NCI-H748 (cell line): ENCODE measurements at regions not wholly inside any gene's neighbourhood (a gene's known extent, or its start where the extent isn't known, plus 50 kb on each side); places are given as distances from the start of the nearest gene placed in this dataset.

Experiments
- DNase-seq: peaks from one replicate; lab custom pipeline; 2025; ENCODE audit not compliant: unreplicated experiment; lab: John Stamatoyannopoulos, UW

DNA sequence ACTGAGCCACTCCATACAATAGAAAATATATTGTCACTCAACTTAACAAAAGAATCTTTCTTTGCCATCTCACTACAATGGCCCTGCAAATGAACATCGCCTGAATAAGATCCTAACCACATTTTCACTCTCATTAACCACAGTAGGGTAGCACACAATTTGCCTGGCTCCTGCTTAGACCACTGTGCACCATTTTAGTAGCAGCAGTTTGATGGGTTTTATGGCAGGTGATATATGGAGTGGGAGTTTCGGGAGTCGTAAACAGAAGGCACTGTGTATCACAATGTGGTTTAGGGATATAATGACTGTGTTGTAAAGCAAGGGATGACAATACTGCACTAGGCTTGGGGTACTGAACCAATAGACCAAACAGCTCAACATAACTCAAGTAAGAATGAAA lies 617.4 kb downstream of the BCL11A start:
- peak; percentile 39 for DNase-seq

DNA sequence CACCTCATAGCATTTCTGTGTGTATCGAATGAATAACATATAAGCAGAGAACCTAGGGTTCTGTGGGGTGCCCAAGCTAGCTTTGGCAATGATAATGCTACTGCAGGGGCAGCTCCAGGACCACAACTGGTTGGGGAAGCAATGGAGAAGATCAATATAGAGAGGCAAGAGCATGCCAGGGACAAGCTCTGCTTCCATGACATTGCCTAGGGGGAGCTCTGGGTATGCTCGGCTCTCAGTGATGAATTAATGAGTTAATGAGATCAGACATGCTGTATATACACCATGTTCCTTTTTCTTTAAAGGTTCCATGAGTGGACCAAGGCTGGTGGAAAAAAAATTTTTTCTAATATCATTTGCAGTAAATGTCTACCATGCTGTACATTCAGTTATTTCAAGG lies 618.4 kb downstream of the BCL11A start:
- no peak for DNase-seq

DNA sequence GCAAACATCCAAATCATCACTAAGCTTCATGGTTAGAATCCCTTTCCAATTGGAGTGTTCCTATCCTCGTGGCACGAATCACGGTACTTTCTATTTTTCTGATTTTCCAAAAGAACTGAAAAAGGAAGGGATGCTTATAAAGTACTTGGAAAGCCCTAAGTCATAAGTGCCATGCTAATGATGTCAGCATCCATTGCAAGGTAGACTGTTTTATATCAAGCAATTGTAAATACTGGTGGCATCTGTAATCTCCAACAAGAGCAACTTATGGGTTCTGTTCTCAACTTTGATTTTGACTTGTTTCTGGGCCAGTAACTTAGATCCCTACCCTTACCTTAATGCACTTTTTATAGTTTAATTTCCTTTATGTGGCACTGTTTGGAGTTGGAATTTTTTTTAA lies 619.5 kb downstream of the BCL11A start:
- DNase-seq = no peak

DNA sequence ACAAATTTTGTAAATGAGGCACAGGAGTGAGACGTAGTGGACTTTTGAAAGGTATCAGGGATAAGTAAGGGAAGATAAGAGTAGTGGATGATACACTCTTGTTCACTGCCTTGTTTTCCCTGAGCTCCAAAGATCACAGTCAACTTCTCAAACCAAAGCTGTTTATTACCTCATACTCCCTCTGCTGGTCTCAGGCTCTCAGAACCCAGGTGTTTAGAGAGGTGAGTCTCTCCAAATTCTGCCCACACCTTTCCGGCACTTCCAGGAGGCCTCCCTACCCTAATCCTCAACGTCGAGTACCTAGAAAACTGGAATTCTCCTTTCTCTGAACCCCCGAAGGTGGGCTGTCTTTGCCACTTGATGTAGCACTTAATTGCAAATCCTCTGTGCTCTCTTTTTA lies 621.1 kb downstream of the BCL11A start:
- DNase-seq = peak; percentile 45

DNA sequence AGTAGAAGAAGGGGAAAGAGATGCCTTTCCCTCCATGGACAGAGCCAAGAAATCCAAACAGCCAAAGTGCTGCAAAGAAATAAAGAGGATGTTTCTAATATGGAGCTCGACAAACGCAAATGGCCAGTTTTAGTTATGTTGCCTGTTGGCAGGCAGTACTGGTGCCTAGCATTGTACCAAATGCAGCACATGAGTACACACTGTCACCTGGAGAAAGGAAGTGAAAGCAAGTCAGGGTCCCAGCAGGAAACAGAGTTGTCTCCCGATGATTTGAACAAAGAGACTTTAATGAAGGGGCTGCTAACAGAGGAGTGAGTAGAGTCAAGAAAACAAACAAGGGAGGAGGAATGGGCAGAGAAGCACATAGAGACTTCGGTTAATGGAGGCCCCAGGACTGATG lies 623.0 kb downstream of the BCL11A start:
- peak; percentile 2 for DNase-seq

DNA sequence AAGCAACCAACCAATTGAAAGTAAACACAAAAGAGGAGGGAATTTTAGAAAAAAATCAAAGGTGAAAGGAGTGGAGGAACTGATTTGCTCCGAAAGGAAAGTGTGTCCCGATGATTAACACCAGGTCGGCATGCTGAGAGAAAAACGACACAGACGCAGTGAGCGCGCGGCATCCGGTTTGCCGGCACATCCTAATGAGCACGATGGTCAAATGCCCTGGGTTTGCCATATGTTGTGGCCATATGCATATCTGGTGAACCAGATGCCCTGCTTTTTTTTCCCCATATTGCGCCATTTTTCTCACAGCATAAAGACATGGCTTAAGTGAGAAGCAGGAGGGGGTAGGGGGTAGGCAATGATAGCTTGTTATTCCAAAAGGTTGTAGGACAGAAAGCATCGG lies 626.7 kb downstream of the BCL11A start:
- DNase-seq = no peak

DNA sequence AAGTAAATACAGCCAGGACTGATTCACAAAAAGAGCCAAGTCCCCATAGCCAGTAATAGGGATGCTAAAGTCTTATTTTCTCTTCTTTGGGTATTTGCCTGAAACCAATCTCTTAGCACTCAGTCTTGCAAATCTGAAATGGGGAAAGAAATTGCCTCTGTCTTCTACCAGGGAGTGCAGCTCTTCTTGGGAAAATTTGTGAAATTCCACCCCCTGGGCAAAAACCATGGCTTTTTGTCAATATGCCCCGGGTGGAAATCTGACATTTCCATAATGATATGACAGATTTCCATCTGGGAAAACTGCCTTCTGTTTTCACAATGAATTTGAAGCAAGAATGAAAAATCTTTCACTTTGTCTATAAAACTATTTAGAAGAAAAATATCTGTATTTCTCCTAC lies 628.1 kb downstream of the BCL11A start:
- no peak for DNase-seq

DNA sequence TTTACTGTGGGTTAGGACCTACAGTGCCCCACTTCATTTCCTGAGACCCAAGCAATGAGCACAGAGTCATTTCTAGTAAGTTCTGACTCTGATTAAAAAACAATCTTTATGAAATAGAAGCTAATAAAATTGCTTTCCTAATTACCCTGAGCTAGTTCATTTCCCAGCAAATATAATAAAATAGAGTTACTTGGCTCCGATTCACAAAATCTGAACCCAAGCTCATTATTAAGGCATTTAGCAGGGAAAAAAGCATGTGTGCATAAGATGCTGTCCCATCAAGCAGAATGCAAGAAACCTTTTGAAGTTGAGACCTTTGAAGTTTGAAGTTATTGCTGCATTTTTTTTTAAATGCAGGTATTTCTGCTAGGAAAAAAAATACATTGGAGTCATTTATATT lies 629.1 kb downstream of the BCL11A start:
- DNase-seq = no peak

DNA sequence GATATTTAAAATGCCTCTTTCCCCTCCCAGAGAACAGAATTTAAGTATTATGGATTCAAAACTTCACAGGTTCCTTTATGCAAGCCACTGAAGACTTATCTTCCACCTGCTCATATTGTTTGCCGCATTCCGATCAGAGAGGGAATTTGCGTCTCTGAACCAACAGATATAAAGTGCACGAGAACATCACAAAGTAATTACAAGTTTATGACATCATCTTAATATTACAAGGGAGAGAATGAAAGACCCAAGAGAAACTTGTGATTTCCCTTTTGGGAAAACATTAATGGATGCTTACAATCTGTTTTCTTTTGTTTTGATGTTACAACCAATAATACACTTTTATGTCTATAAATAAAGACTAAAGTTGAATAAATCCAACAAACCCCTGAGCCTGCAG lies 631.0 kb downstream of the BCL11A start:
- DNase-seq = no peak

DNA sequence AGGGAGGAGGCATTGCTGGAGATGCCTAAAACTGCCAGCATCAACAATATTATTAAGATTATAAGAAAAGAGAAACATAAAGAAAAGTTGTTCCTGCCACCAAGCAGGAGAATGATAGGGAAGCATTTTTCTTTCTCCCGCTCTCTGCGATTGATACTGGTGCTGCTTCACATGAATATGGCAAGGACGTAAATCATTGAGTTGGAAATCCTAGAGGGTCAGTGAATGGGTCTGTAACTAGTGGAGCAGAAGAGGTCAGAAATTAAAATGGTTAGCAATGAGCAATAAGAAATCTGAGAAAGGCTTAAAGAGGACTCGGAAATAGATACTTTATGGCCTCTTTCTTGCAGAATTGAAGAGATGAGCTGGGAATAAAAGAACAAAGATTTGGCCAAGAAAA lies 631.7 kb downstream of the BCL11A start:
- DNase-seq = no peak

DNA sequence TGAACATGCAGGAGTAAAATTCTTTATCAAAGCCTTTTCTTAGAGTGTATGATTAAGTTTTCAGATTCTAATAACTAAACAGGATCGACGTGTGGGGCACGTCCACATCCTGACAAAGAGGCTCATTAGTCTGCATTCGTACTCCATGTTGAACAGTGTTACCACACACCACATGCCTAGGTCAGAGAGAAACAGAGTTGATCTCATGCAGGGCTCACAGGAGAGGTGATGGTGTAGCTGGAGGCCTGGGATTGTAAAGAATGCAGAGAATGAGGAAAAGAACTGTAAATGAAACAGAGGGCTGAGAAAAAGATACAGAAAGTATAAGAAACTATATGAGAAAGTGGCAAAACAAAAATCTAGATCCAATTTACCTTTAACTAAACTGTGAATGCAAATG lies 632.5 kb downstream of the BCL11A start:
- DNase-seq = no peak

DNA sequence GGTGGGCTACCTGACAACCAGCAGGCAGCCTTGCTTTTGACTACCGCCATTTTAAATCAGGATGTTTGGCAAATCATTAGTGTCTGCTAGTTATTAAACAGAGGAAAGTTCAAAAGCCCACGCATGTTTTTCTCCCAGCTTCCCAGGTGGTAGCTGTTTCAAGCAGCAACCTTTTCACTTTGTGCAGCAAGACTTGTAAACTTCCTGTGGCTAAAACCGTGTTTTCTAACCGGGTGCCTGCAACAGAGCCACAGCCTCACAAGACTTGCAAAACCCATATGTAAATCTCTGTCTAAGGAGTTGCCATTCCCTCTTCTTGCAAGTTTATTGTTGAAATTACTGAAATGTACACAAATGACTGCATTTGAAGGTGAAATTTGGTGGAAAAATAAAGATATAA lies 633.1 kb downstream of the BCL11A start:
- DNase-seq = no peak

DNA sequence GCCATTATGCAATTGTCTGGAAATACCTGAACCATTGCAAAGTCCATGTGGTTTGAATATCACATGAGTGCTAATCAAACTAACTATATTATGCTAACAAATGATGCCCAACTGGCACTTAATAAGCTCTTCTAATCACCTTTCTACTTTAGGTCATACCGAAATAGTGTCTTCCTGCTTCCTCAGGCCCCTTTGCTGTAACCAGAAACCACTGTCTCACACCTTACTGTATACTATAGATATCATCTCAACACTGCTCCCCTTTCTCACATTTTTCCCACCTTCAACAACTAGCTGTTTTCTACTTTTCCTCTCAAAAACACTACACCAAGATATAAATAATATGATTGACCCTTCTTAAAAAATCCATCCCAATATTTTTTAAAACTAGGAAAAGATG lies 633.9 kb downstream of the BCL11A start:
- no peak for DNase-seq

DNA sequence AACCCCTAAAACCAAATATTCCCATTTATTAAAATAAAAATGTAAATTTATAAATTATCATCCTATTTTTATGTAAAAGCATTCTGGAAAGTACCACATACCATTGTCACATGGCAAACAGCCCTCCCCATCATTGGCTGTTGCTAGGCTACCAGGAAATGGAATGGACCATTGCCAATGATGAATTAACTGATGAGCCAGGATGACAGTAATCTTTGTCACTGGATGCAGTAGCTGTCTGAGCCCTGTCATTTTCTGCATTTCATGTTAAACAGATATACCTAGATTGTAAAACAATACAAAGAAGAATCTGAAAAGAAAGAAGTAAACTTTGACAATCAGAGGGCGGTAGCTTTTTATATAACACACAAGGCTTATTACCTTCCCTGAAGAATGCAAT lies 641.4 kb downstream of the BCL11A start:
- no peak for DNase-seq

DNA sequence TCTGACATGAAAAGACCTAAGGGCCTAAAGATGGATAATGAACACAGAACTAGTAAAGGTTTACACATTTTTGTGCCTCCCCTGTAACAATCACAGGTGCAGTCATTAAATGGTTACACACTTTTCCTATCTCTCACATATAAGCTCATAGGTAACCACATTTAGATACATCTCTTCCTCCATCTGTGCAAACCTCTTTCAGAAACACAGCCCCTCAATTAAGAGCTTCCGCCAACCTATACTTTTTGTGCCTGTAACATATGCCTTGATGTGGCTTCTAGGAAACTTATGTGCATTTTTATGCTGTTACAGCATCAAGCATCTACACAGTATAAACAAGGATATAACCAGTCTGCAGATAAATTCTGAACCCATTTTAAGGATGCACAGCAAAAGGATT lies 643.3 kb downstream of the BCL11A start:
- no peak for DNase-seq

DNA sequence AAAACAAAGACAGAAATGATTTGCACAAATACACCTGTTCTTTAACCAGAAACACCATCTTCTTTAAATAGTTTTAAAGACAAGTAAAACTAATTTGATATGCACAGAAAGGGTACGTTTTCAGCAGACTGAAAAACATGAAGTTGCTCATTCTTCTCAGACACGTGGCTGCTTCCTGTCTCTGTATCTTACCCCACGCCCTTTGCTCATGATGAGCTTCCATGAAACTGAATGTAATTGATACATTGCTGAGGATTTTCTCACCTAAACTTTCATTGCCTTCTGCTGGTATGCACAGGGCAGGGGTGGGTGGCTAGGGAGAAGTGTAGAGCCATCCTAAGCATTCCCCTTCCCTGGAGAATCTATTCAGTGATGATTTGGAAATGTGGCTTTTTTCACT lies 644.3 kb downstream of the BCL11A start:
- no peak for DNase-seq

DNA sequence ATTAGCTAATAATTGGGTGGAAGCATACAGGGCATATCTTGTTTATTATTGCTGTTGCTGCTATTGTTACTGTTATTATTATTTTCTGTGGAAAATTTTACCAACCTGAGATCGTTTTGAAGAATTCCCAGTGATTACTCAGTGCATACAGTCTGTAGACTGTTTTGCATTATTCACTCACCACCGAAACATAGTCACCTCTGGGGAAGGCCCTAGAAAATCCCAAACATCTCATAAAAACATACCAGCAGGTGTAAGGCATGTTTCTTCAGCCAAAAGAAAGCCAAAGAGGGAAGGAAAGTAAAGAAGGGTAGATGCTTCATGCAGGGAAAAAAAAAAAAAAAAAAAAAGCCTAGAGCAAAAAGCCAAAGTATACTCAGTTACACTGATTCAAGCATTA lies 647.7 kb downstream of the BCL11A start:
- DNase-seq = no peak

DNA sequence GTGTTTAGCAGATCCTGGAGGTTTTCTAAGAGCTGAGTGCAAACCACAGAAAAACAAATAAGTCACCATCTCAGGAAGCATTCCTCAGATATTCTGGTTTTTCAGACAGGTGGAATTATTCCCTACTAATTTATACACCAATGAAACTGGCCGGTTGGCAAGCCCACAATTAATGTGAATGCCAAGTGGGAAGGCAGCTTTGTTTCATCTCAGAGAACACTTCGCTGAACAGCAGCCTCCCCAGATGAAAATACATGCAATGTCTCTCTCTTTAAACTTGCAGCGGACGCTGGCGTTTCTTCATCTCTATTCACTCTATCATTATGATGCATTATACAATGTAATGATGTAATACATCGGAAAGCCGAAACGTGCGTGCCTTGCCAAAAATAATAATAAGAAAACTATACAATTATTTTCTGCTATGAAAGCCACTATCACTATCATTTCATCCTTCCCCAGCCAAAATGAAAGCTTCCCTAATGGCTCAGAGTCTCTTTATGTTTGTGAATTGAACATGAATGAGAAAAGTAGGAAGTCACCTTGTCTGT lies 649.4 kb downstream of the BCL11A start:
- DNase-seq = peak; percentile 17

DNA sequence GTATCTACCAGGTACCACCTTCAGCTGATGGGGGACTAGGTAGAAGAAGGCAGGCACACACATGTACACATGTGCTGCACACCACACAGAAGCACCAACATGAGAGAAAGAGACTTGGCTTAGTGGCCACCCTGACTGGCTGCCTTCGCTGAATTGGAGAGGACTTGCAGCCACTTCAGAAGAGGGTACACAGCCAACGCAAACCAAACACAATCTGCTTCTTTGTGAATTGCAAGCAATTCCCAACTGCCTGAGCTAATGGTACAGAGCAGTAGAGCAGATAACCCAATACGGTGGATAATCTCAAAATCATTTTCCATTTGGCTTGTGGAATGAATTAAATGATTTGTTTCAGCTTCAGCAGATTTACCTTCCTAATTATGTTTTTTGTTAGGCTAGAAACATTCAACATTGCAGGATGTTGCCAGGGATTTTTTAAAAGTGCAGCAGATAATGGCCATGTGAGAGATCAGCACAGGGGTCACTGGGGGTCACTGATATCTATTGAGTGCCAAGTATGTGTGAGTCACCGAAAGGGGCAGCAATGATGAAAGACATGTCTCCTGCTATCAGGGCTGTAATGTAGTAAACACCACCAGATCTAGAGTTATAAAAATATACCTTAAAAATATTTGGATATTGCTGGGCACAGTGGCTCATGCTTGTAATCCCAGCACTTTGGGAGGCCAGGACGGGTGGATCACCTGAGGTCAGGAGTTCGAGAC lies 652.6 kb downstream of the BCL11A start:
- peak; percentile 59 for DNase-seq

DNA sequence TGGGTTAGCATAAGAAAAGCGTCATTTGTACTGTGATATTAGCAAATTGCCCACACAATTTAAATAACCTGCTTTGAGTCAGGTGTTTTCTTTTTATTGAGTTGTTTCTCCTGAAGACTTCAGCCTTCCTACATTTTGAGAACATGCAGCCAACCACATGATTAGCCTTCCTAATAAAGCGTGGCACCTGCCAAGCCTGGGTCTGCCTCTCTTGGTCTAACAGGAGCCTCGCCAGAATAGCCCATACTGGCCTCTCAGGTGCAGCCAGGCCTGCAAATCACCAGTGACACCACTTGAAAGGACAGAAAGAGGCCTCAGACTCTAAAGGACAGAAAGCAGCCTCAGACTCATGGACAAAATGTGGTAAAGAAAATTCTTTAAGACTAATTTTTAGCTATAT lies 653.8 kb downstream of the BCL11A start:
- no peak for DNase-seq

DNA sequence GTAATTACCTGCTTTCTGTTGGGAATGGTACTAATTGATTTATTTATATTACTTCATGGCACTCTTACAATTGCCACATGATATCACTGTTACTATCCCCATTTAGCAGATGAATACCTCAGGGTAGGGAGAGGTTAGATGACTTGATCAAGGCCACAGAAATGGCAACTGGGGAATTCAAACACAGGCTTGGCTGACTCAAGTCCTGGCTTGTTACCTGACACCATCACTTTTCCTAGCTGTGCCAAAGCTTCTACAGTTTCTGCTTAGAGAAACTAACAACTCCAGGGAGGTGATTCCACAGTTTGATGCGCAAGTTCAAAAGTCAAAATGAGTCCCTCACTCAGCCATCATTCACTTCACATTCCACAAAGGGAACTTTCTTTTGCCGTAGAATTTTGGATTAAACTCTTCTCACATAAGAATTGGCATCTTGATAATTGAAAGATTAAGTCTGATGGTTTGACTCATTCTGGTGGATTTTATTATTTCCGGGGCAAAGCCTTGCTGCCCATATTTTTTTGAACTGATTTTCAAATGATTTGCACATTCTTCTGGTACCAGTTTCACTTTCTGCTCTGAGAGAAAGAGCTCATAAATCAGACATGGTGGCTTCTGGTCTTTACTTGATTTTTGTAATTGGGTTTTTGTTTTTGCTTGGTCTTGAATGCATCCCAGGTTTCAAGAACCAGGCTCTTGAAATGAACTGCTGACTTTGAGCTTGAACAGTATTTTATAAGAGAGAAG lies 656.8 kb downstream of the BCL11A start:
- no peak for DNase-seq

DNA sequence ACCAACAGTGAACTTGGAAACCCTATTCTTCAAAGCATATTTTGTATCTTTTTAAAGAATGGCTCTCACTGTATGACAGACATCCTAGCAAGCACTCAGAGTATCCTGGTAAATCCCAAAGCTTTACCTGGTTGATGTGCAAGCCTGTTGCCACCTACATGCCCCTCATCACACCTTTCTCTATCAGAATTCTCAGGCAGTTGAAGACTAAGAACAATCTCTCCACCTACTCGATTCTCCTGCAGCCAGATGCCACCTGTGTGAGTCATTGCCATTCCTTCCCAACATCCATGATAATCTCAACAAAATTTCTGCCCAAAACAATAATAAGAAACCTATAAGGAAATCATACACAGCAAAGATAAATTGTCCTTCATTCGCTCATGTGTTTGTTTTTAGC lies 659.8 kb downstream of the BCL11A start:
- DNase-seq = no peak

DNA sequence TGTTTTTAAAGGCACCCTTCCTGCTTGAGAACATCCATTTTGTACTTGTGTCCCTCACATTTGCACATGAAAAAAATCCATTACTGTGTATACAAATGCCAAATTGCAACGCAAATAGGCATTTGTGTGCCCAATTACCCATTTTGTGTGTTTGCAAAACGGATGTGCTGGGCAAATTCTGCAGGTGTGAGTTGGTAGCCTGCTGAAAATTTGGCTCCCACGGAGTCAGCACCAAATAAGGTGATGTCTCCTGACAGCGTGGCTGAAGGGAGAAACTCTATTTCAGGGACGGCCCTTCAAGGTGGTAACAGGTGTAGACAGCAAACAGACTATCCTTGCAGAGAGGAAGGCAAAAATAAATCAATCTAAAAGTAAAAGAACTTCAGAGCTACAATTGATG lies 661.1 kb downstream of the BCL11A start:
- peak; percentile 93 for DNase-seq
